Hepatocyte (in vitro differentiated cells): ENCODE measurements at regions not wholly inside any gene's neighbourhood (a gene's known extent, or its start where the extent isn't known, plus 50 kb on each side); places are given as distances from the start of the nearest gene placed in this dataset.

Experiments used
- DNase-seq: peaks from one replicate; pipeline ENCODE4 v3.0.0-alpha.2; 2016; ENCODE audit warnings: low spot score
- H2AFZ ChIP-seq: fragments of 200-600 bp; sonication (generic); 2 replicates; pipeline ENCODE4 v1.6.0; 2016; ENCODE audit warnings: antibody characterized with exemption, mild to moderate bottlenecking
- H3K27ac ChIP-seq: fragments of 200-600 bp; sonication (generic); 2 replicates; pipeline ENCODE4 v1.5.1; 2016; ENCODE audit warnings: mild to moderate bottlenecking
- H3K27me3 ChIP-seq: fragments of 200-600 bp; sonication (generic); 2 replicates; pipeline ENCODE4 v1.6.1; 2016
- H3K36me3 ChIP-seq: fragments of 200-600 bp; sonication (generic); replicated peaks from 2 replicates; pipeline ENCODE4 v1.5.1; 2016; ENCODE audit warnings: low read depth; ENCODE audit not compliant: insufficient read depth
- H3K4me1 ChIP-seq: fragments of 200-600 bp; sonication (generic); 2 replicates; pipeline ENCODE4 v1.5.1; 2016; ENCODE audit warnings: mild to moderate bottlenecking, moderate library complexity; ENCODE audit not compliant: insufficient read depth
- H3K4me2 ChIP-seq: fragments of 200-600 bp; sonication (generic); 2 replicates; pipeline ENCODE4 v1.6.0; 2016
- H3K4me3 ChIP-seq: fragments of 200-600 bp; sonication (generic); 2 replicates; pipeline ENCODE4 v1.5.1; 2016; ENCODE audit warnings: mild to moderate bottlenecking
- H3K79me2 ChIP-seq: fragments of 200-600 bp; sonication (generic); 2 replicates; pipeline ENCODE4 v1.6.0; 2017; ENCODE audit warnings: mild to moderate bottlenecking
- H3K9me2 ChIP-seq: fragments of 200-600 bp; sonication (generic); replicated peaks from 2 replicates; pipeline ENCODE4 v1.6.0; 2017; ENCODE audit warnings: mild to moderate bottlenecking; ENCODE audit not compliant: insufficient read depth
- H3K9me3 ChIP-seq: fragments of 200-600 bp; sonication (generic); 2 replicates; pipeline ENCODE4 v1.5.1; 2016; ENCODE audit warnings: low read depth, mild to moderate bottlenecking
- H4K20me1 ChIP-seq: fragments of 200-600 bp; sonication (generic); 2 replicates; pipeline ENCODE4 v1.6.0; 2016; ENCODE audit warnings: mild to moderate bottlenecking; ENCODE audit not compliant: insufficient read depth, poor library complexity, severe bottlenecking
- EZH2 ChIP-seq: fragments of 200-600 bp; sonication (generic); IDR thresholded peaks from 2 replicates; pipeline ENCODE4 v1.6.1; 2016; ENCODE audit warnings: antibody characterized with exemption, mild to moderate bottlenecking, borderline replicate concordance
- EZH2phosphoT487 ChIP-seq: fragments of 200-600 bp; sonication (generic); IDR thresholded peaks from one replicate; pipeline ENCODE4 v1.6.1; 2018; ENCODE audit warnings: antibody characterized with exemption, mild to moderate bottlenecking, low read depth, moderate library complexity; ENCODE audit not compliant: unreplicated experiment, severe bottlenecking
- WGBS: methylation state at CpG from one replicate; pipeline ENCODE4 v1.1.6; 2016; ENCODE audit warnings: low lambda C conversion rate; ENCODE audit errors: missing lambda C conversion rate; 5-methylcytosine and 5-hydroxymethylcytosine counted together
- TF ChIP-seq, protein P1 (sequence below): fragments of 200-600 bp; sonication (generic); IDR thresholded peaks from 2 replicates; pipeline ENCODE4 v1.5.1; 2016; ENCODE audit warnings: antibody characterized with exemption, mild to moderate bottlenecking; ENCODE audit not compliant: poor library complexity

DNA sequence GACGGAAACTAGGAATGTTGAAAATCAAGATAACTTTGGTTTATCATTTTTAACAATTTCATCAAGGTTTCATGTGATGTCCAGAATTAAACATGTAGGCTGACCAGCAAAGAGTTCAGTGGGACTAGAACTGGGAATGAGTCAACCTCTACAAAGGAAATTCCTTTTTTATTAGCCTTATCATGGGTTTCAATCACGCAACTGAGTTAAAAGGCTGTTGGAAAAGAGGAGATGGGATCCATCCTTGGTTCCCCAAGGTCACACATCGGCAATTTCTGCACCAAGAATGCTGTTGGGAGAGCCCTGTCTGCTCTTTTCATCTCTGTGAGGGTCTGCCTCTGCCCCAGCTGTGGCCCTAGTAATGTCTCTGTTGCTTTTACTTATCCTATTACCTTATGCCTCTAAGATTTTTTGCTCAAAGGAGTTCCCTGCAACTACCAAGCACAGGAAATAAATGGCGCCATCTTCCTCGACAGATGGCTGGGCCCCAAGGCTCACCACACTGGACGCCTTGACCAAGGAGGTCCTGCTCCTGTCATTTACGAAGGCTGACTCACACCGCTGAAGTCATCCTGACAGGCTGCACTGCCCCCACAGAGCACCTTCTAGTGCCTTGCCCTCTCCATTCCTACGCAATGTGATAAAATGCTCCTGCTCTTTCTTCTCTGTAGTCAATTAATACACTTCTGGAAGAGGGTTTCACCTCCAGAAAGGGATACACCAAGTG, 367.4 kb downstream of the GXYLT1 start:
- Histone ChIP-seq H3K4me1 (no peaks in the 10 kb centered on the region), H3K27ac (no peak overlapping the region), H3K4me3 (no peak overlapping the region), H3K4me2 (no peak overlapping the region), H3K9me2 (no peaks in the 10 kb centered on the region), H2AFZ (no peak overlapping the region), H3K9me3 (no peaks in the 10 kb centered on the region), H3K36me3 (no peaks in the 10 kb centered on the region), H3K79me2 (no peaks in the 10 kb centered on the region), H4K20me1 (no peaks in the 10 kb centered on the region), H3K27me3 (no peaks in the 10 kb centered on the region)
- no peak for DNase-seq
- no peak for TF ChIP-seq EZH2
- TF ChIP-seq, protein P1, sequence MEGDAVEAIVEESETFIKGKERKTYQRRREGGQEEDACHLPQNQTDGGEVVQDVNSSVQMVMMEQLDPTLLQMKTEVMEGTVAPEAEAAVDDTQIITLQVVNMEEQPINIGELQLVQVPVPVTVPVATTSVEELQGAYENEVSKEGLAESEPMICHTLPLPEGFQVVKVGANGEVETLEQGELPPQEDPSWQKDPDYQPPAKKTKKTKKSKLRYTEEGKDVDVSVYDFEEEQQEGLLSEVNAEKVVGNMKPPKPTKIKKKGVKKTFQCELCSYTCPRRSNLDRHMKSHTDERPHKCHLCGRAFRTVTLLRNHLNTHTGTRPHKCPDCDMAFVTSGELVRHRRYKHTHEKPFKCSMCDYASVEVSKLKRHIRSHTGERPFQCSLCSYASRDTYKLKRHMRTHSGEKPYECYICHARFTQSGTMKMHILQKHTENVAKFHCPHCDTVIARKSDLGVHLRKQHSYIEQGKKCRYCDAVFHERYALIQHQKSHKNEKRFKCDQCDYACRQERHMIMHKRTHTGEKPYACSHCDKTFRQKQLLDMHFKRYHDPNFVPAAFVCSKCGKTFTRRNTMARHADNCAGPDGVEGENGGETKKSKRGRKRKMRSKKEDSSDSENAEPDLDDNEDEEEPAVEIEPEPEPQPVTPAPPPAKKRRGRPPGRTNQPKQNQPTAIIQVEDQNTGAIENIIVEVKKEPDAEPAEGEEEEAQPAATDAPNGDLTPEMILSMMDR = no peak
- no peak for TF ChIP-seq EZH2phosphoT487
- 71% methylated on average over 9 of the region's 9 CpGs for WGBS

DNA sequence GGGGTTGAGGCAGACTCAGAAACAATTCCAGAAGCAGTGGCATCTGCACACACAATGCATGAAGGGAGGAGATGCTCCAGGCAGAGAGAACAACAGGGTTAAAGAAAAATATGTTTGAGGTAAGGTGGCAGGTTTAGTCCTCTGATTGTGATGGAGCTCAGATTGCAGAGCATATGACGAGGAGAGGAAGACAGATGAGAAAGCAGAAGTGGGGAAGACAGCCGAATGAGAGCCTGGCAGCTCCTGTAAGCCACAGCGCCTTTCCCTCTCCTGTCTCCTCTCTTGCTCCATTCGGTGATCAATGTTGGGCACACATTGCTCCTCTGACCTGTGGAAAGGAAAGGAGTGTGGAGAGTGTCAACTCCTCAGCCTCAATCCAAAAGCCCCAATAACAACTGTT, 372.2 kb downstream of the GXYLT1 start:
- Histone ChIP-seq H2AFZ (no peak overlapping the region), H3K27ac (no peak overlapping the region), H3K79me2 (no peaks in the 10 kb centered on the region), H3K9me3 (no peaks in the 10 kb centered on the region), H3K36me3 (no peaks in the 10 kb centered on the region), H3K9me2 (no peaks in the 10 kb centered on the region), H3K4me1 (no peaks in the 10 kb centered on the region), H4K20me1 (no peaks in the 10 kb centered on the region), H3K27me3 (no peaks in the 10 kb centered on the region), H3K4me2 (no peak overlapping the region), H3K4me3 (no peak overlapping the region)
- 90% methylated on average over 4 of the region's 4 CpGs for WGBS
- TF ChIP-seq EZH2phosphoT487 (no peak), EZH2 (no peak)
- TF ChIP-seq, protein P1 = no peak
- no peak for DNase-seq

DNA sequence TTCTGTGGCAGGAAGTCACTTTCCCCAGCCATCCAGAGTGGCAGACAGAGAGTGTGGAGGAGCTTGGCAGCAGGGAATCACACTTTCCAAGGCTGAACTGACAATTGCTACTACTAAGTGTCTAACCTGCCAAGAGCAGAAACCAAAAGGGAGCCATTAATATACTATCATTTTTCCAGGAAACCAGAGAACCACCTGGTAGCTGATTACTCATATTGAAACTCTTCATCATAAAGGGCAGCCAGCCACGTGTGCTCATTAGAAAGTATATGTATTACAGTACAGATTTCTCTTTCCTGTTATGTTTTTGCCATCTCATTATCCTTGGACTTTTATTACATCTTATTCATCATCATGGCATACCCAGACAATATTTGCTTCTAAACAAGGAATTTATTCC, 374.9 kb downstream of the GXYLT1 start:
- Histone ChIP-seq H3K4me3 (no peak overlapping the region), H3K4me2 (no peak overlapping the region), H3K9me2 (no peaks in the 10 kb centered on the region), H3K79me2 (no peaks in the 10 kb centered on the region), H3K36me3 (no peaks in the 10 kb centered on the region), H3K27ac (no peak overlapping the region), H2AFZ (no peak overlapping the region), H3K9me3 (no peaks in the 10 kb centered on the region), H3K4me1 (no peaks in the 10 kb centered on the region), H3K27me3 (no peaks in the 10 kb centered on the region), H4K20me1 (no peaks in the 10 kb centered on the region)
- no peak for DNase-seq
- 71% methylated on average over 1 of the region's 1 CpG for WGBS
- TF ChIP-seq, protein P1 = no peak
- no peak for TF ChIP-seq EZH2phosphoT487
